GM18873 (cell line): ENCODE measurements at regions not wholly inside any gene's neighbourhood (a gene's known extent, or its start where the extent isn't known, plus 50 kb on each side); places are given as distances from the start of the nearest gene placed in this dataset.
"Not testable (repeated sequence)": the region's sequence is repeated elsewhere in the genome, so short reads cannot be mapped to it uniquely, and the experiment has no call there.

Experiments
- ATAC-seq: cut with Tn5 transposase; IDR thresholded peaks from one replicate; pipeline ENCODE4 v1.9.1; 2021; ENCODE audit warnings: mild to moderate bottlenecking, moderate library complexity, moderate number of reproducible peaks; ENCODE audit not compliant: unreplicated experiment, low FRiP score

GRCh38 chr14:47978871-47979270, 303.5 kb upstream of the MDGA2 start:
- ATAC-seq = no peak

GRCh38 chr14:47976139-47976538, 300.7 kb upstream of the MDGA2 start:
- no peak for ATAC-seq

DNA sequence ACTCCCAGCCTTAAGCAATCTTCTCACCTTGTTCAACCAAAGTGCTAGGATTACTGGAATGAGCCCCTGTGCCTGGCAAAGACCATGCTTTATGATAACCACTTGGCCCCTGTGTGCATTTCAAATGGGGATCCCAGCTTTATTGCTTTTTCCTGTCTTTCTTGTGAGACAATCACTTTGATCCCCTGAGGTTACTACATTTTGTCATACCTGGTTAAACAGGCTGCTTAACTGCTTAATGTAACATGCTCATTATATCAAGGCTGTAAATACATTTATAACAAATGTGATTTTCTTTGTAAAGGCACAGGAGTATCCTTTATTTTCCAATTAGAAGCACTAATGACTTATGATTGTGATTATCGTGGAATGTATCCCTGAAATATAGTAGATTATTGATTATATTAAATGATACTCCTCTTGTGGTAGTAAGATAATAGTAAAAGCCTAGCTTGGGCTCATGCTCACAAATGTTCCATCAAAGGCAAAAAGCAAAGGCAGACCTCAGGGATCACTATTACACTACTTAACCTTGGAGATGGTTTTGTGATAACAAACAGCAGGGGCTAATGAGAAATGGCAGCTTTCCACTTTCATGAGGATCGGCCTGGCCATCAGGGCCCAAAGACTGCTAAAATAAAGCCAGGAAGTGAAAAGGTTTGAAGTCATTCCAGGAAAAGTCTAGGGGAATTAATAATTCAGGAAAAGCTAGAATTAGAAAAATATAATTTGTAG, 290.8 kb upstream of the MDGA2 start:
- no peak for ATAC-seq

- no peak for ATAC-seq
Measured at GRCh38 chr14:47961634-47962033, 286.2 kb upstream of the MDGA2 start.

DNA sequence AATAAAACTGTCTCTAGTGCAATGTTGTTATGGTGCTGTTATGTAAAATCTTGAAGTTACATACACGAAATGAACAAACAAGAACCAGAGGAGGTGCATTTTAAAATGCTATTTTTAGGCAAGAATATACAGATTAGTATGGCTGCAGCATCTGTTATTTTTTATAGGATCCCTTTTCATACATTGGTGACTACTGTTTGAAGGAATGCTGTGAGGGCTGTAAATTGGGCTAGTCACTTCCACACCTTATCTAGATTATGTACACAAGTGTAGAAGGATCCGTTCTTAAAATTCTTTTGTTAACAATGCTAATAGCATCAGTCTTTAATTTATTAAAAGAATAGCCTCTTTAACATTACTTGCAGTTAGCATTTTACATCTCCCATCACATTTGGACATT, 284.3 kb upstream of the MDGA2 start:
- no peak for ATAC-seq

DNA sequence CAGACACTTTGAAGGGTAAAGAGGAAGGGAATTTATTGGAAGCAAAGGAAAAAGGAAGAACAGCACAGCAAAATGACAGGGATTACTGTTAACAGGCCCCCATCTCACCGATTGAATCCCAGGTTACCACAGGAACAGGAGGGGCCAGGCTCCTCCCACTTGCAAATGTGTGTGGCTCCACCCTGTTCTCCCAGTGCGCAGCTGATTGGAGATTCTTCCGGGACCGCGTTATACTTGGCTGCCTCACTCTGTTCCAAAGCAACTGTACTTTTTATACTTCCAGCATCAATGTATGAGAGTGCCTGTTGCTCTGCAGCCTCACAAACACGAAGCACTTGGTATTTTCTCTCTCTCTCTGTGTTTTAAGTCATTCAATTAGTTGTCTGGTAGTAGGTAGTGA, 273.6 kb upstream of the MDGA2 start:
- ATAC-seq = no peak

DNA sequence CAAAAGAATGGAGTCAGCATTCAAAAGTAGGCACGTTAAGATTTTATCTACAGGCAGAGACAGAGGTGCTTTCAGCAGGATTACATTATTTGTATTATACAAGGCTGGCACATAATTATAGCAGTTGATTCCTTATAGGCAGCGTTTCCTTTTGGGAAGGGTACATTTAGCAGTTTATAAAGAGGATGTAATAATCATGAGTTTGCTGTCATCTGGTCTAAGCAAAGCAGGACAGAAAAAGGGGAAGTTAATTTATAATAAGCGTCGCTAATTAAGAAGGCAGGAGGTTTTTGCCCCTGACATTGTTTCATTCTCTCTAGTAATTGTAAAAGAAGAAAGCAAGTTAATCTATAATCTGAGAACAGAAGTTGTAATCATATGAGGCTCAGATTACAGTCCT, 259.9 kb upstream of the MDGA2 start:
- no peak for ATAC-seq

DNA sequence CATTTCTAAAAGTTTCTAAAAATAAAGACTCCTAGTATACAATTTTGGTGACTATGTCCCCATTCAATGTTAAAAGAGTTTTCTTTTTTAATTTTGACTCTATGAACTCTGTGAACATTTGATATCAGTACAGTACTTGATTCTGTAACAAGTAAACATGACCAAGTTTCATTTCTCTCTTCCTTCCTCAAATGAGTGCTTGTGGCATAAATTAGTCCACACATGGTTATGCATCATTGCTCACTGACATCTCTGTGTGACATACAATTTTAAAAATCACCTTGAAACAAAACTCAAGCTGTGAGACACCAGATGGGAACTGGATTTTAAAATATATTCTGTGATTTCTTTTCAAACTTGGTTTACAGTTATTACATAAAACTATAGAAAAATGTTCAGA, 253.9 kb upstream of the MDGA2 start:
- ATAC-seq = no peak

- ATAC-seq = no peak
Measured at GRCh38 chr14:47921133-47921532, 245.7 kb upstream of the MDGA2 start.

- ATAC-seq = no peak
Measured at GRCh38 chr14:47919997-47920396, 244.6 kb upstream of the MDGA2 start.

DNA sequence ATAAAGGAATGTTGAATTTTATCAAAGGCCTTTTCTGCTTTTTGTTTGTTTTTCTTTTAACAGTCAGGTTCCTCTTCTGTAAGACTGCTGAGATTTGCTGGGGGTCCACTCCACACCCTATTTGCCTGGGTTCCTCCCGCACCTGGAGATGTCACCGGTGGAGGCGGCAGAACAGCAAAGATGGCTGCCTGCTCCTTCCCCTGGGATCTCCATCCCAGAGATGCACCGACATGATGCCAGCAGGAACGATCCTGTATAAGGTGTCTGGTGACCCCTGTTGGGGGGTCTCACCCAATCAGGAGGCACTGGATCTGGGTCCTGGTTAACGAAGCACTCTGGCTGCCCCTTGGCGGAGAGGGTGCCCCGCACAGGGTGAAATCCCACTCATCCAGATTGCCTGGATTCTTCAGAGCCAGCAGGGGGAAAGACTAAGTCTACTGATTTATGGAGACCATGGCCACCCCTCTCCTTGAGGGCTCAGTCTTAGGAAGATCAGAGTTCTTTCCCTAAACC, 244.0 kb upstream of the MDGA2 start:
- no peak for ATAC-seq

DNA sequence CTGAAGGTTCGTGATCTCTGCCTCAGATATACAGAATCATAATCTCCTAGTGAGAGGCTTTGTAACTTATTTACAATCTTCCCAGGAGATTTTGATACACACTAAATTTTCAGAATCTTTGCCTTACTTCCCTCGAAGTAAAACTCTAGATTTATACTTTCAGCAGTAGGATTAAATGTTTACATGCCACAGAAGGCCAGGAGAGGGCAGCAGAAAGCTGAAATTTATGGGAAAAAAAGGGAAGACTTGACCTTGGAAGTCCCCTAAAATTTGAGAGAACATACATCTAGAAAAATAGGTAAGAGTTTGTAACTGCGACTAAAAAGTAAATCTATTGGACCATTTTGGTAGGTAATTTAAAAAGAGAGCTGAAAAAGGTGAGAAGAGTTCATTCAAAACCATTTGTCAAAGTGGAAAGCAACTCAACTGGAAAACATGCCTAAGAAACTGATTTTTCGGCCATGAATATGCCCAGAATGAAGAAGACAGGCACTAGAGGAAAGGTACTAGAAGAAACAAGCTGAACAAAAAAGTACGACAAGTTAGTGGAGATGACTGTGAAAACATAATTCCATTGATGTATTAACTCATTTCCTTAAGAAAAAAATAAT, 242.0 kb upstream of the MDGA2 start:
- no peak for ATAC-seq

- not testable (repeated sequence) for ATAC-seq
Measured at GRCh38 chr14:47901141-47901540, 225.7 kb upstream of the MDGA2 start.

GRCh38 chr14:47899685-47900084, 224.3 kb upstream of the MDGA2 start:
- no peak for ATAC-seq

GRCh38 chr14:47874350-47874749, 198.9 kb upstream of the MDGA2 start:
- ATAC-seq = no peak

GRCh38 chr14:47872588-47872987, 197.2 kb upstream of the MDGA2 start:
- ATAC-seq = no peak

DNA sequence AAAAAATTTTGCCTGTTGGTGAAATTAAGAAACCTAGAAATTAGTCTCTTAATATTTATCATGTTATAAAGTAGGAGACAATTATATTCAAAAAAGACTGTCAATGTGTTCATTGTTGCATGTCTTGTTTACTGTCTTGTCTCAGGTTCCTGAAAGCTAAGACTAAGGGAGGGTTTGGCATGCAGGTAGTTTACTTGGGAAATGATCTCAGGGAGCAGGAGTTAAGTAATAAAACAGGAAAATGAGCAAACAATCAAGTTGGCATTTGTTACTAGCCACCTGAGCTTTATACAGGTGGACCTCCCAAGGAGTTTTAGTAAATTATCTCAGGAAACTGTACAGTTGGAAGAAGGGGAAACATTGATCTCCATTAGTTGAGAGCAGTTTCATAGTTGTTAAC, 188.0 kb upstream of the MDGA2 start:
- ATAC-seq = no peak

- no peak for ATAC-seq
Measured at GRCh38 chr14:47857646-47858045, 182.2 kb upstream of the MDGA2 start.

- no peak for ATAC-seq
Measured at GRCh38 chr14:47852278-47852677, 176.9 kb upstream of the MDGA2 start.

DNA sequence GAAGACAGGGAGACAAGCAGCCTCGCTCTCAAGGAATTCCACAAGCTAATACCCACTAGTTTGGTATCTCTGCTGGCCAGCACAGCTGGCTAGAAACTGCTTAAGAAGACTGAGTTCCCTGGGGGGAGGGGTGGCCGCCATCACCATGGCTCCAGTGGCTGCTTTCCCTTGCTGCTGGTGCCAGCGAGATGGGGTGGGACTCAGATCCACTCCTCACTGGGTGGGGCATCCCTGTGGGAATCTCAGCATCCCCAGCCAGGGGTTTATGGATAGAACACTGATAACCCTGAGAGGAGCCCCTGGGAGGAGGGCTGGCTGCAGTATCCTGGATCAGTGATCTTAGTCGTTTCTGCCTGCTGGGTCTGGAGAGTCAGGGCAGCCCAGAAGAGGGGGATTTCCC, 170.6 kb upstream of the MDGA2 start:
- ATAC-seq = no peak

GRCh38 chr14:47843236-47843635, 167.8 kb upstream of the MDGA2 start:
- ATAC-seq = no peak

GRCh38 chr14:47833011-47833410, 157.6 kb upstream of the MDGA2 start:
- ATAC-seq = no peak
